Ishikawa (cell line): ENCODE measurements at regions not wholly inside any gene's neighbourhood (a gene's known extent, or its start where the extent isn't known, plus 50 kb on each side); places are given as distances from the start of the nearest gene placed in this dataset.

Experiments
- CEBPB ChIP-seq: IDR thresholded peaks from 2 replicates; pipeline ENCODE4 v1.6.1; 2012
- CREB1 ChIP-seq: IDR thresholded peaks from 2 replicates; pipeline ENCODE4 v1.6.1; 2012; ENCODE audit warnings: low read depth
- EGR1 ChIP-seq: IDR thresholded peaks from 2 replicates; pipeline ENCODE4 v1.6.1; 2012
- EP300 ChIP-seq: IDR thresholded peaks from 2 replicates; pipeline ENCODE4 v1.6.1; 2012; ENCODE audit warnings: borderline replicate concordance
- FOXM1 ChIP-seq: IDR thresholded peaks from 2 replicates; pipeline ENCODE4 v1.6.1; 2012; ENCODE audit warnings: low read depth, borderline replicate concordance
- NFIC ChIP-seq: IDR thresholded peaks from 2 replicates; pipeline ENCODE4 v1.6.1; 2012
- RAD21 ChIP-seq: IDR thresholded peaks from 2 replicates; pipeline ENCODE4 v1.6.1; 2012; ENCODE audit warnings: low read depth
- TAF1 ChIP-seq: IDR thresholded peaks from 2 replicates; pipeline ENCODE4 v1.6.1; 2012; ENCODE audit warnings: low read depth, mild to moderate bottlenecking
- TCF12 ChIP-seq: IDR thresholded peaks from 2 replicates; pipeline ENCODE4 v1.6.1; 2012; ENCODE audit warnings: low read depth
- TEAD4 ChIP-seq: IDR thresholded peaks from 2 replicates; pipeline ENCODE4 v1.6.1; 2012
- YY1 ChIP-seq: IDR thresholded peaks from 2 replicates; pipeline ENCODE4 v1.6.1; 2012; ENCODE audit warnings: low read depth
- ZBTB7A ChIP-seq: IDR thresholded peaks from 2 replicates; pipeline ENCODE4 v1.6.1; 2012; ENCODE audit warnings: low read depth
- TF ChIP-seq, protein P1 (sequence below): IDR thresholded peaks from 2 replicates; pipeline ENCODE4 v1.6.1; 2012; ENCODE audit warnings: low read depth, mild to moderate bottlenecking
- TF ChIP-seq, protein P2 (sequence below): IDR thresholded peaks from 2 replicates; pipeline ENCODE4 v1.6.1; 2012
- TF ChIP-seq, protein P3 (sequence below): IDR thresholded peaks from 2 replicates; pipeline ENCODE4 v1.6.1; 2012

DNA sequence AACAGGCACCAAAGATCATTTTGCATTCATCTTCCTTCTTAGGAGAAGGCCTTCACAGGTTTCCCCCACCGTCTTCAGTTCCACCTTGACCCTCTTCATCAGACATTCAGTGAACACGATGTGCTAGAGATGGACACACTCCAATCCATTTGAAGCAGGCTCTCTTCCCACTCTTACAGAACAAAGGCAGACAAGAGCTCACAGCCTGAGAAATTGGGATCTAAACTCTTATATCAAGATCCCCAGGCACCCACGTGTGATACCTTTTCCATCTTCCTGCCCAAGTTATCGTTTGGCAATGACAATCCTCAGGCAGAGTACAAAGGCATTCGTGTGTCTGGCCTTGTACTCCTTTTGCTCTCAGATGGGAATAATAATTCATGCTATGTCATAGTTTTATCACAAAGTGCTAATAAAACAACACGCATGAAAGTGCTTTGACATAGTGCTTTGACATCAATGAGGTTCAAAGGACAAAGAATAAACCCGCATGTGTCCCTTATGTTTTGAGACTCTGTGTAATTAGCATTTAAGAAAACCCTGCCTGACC lies 369.3 kb upstream of the KLHL29 start:
- TF ChIP-seq ZBTB7A (no peak), FOXM1 (no peak), CEBPB (no peak), EP300 (no peak), TAF1 (no peak), RAD21 (no peak), NFIC (no peak), YY1 (no peak), TCF12 (no peak), EGR1 (no peak), TEAD4 (no peak)
- TF ChIP-seq, protein P1, sequence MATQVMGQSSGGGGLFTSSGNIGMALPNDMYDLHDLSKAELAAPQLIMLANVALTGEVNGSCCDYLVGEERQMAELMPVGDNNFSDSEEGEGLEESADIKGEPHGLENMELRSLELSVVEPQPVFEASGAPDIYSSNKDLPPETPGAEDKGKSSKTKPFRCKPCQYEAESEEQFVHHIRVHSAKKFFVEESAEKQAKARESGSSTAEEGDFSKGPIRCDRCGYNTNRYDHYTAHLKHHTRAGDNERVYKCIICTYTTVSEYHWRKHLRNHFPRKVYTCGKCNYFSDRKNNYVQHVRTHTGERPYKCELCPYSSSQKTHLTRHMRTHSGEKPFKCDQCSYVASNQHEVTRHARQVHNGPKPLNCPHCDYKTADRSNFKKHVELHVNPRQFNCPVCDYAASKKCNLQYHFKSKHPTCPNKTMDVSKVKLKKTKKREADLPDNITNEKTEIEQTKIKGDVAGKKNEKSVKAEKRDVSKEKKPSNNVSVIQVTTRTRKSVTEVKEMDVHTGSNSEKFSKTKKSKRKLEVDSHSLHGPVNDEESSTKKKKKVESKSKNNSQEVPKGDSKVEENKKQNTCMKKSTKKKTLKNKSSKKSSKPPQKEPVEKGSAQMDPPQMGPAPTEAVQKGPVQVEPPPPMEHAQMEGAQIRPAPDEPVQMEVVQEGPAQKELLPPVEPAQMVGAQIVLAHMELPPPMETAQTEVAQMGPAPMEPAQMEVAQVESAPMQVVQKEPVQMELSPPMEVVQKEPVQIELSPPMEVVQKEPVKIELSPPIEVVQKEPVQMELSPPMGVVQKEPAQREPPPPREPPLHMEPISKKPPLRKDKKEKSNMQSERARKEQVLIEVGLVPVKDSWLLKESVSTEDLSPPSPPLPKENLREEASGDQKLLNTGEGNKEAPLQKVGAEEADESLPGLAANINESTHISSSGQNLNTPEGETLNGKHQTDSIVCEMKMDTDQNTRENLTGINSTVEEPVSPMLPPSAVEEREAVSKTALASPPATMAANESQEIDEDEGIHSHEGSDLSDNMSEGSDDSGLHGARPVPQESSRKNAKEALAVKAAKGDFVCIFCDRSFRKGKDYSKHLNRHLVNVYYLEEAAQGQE, result no peak
- TF ChIP-seq, protein P2, sequence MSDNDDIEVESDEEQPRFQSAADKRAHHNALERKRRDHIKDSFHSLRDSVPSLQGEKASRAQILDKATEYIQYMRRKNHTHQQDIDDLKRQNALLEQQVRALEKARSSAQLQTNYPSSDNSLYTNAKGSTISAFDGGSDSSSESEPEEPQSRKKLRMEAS, result no peak

DNA sequence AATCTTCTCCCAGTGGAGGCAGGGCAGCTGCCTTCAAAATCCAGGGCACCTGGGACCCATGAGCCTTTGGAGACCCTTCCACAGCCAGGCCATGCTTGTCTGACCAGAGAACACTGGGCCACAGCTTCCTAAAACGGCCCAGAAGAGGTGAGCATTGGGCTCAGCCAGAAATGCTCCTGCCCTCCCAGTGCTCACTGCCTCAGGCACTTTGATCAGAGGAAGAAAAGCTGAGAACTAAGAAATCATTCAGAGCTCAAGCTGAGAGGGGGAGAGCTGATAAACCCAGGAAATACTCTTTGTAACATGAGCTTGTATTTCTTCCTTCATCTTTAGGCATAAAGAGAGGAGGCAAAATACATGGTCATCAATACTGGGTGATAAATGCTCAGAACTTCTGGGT lies 365.5 kb upstream of the KLHL29 start:
- TF ChIP-seq YY1, result no peak
- TF ChIP-seq RAD21, result no peak
- TF ChIP-seq, protein P2, result no peak
- no peak for TF ChIP-seq CEBPB
- TF ChIP-seq ZBTB7A, result no peak
- no peak for TF ChIP-seq TCF12
- TF ChIP-seq, protein P1, result no peak
- no peak for TF ChIP-seq FOXM1

DNA sequence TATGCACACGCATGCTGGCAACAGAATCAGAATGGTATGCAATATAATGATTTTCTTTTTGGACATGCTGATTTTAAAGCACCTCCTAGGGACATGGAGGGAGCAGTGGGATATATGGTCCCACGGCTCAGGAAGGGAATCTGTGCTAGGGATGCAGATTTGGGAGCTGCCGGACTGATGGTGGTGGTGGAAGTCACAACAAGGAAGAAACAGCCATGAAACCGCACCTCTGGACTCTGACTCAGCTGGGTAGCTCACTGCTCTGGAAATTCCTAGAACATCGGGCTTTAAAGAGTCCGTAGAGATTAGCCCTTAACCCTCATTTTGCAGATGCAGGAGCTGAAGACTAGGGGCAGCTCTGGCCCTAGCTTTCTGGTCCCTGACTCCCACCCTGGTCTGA lies 364.3 kb upstream of the KLHL29 start:
- TF ChIP-seq FOXM1, result no peak
- TF ChIP-seq NFIC, result no peak
- TF ChIP-seq YY1, result no peak
- TF ChIP-seq EGR1, result no peak
- TF ChIP-seq, protein P1, result no peak
- TF ChIP-seq RAD21, result no peak

DNA sequence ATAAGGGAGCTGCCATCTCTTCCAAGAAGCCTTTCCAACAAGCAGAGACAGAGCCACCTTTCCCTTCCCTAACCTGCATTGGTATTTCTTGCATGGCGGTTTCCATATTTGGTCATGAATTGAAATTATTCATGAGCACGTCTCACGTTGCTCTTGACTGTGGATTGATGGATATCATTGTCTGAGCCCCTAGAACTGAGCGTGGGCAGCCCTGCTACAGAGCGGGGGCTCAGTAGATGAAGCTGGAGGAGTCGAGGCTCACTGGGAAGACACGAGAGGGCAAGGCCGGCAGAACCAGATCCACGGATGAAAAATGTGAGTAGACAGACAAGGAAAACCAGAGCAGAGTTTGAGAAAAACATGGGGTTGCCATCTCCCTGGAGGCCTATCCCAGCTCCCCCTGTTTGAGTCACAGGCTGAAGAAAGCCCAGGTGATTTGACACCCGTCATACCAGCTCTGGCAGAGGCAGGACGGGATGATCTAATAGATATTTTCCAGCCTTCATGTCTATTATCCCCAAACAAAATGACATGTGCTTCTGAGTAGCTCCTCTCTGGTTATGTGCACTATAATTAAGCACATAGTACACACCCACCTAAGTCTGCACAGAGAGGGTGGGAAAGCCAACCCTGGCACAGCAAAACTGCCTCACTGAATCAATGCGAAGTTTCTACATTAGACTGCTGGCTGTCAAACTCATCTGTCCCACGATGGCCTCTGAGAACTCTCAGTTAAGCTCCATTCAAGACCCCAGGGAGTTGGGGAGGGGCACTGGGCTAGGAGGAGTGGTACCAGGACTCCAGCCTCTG lies 363.5 kb upstream of the KLHL29 start:
- TF ChIP-seq EP300 (no peak), ZBTB7A (no peak), YY1 (no peak), TCF12 (no peak), RAD21 (no peak)

DNA sequence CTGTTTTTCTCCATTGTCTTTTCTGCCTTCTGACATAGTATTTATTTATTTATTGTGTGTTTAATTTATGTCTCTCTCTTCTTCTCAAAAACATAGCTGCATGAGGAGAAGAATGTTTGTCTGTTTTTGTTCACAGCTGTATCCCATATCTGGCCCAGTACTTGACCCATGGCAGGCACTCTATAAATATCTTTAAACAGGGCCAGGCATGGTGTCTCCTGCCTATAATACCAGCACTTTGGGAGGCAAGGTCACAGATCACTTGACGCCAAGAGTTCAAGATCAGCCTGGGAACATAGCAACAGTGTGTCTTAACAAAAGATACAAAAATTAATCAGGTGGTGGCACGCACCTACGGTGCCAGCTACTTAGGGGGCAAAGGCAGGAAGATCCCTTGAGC lies 361.3 kb upstream of the KLHL29 start:
- TF ChIP-seq, protein P3, sequence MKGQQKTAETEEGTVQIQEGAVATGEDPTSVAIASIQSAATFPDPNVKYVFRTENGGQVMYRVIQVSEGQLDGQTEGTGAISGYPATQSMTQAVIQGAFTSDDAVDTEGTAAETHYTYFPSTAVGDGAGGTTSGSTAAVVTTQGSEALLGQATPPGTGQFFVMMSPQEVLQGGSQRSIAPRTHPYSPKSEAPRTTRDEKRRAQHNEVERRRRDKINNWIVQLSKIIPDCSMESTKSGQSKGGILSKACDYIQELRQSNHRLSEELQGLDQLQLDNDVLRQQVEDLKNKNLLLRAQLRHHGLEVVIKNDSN, result no peak
- TF ChIP-seq TEAD4, result no peak
- no peak for TF ChIP-seq YY1
- TF ChIP-seq FOXM1, result no peak
- TF ChIP-seq, protein P2, result no peak
- TF ChIP-seq CREB1, result no peak
- TF ChIP-seq ZBTB7A, result no peak
- no peak for TF ChIP-seq EGR1
- TF ChIP-seq NFIC, result no peak
- TF ChIP-seq TCF12, result no peak
- TF ChIP-seq RAD21, result no peak
- no peak for TF ChIP-seq TAF1
- TF ChIP-seq EP300, result no peak
- TF ChIP-seq CEBPB, result no peak
- TF ChIP-seq, protein P1, result no peak
